ENCODE measurements at regions not wholly inside any gene's neighbourhood (a gene's known extent, or its start where the extent isn't known, plus 50 kb on each side); places are given as distances from the start of the nearest gene placed in this dataset.
"Not testable (repeated sequence)": the region's sequence is repeated elsewhere in the genome, so short reads cannot be mapped to it uniquely, and the experiment has no call there.

DNA sequence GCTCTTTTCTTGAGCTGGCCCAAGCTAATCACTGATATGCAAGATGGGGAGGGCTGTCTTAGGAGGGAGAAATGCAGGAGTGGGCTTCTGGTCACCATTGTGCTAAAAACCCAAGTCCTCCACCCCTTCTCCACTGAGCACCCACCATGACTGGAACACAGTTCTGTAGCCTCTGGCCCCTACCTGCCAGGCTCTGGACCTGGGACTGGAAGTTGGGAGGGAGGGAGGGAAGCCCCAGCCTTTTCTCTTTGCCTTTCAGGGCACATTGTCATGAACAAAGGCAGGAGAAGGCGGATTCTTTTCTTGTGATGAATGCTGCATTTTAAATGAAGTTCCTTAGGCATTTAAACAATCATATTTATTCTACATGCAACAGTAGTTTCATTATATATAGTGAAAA, 559.1 kb upstream of the TRPC7 start:
- no peak for DNase-seq

DNA sequence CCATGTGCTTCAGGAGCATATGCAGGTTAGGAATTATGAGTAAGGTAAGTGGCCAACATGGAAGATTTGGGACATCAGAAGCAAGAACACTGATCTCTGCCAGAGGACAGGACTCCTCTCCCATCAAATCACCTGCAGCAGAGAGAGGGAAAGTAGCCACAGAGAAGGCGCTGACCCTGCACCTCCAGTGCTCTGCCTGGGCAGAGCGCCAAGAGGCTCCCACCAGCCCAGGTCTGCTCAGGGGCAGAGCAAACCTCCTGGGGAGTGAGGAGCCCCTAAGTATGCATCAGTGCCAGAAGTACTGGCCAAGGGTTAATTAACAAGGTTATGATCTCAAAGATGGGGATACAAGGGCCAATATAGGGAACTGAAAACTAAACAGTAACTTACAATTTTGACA, 545.3 kb upstream of the TRPC7 start:
- DNase-seq = no peak

DNA sequence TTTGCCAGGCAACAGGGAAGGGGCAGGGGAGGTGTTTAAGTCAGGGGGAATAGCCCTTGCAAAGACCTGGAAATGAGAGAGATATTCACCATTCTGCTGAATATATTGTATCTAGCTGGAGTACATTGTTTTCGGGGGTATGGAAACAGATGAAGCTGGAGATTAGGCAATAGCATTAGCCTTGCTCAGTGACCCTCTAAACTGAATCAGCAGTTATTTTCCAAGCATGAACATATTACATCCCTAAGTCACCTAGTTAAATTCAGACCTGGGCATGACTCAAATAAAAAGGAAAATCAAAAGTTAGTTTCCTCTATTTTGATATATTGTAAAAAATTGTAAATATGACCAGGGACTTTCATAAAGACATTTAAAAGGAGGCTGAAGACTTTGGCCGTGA, 544.6 kb upstream of the TRPC7 start:
- no peak for DNase-seq

DNA sequence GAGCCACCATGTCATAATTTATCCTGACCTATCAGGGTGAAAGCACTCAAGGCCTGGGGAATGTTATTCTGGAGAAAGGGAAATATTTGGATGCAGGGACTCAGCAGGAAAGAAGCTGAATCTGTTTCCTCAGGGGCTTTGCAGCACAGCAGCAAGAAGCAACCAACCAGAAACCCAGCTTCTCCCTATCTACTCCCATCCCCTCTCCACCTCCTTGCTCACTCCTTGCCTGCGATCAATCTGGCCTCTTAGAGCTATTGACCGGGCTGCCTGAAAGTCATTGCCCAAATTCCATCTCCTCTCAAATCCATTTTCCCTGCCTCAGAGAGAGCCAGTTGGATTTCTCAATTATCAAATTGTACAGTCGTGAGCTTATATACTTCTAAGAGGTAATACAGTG, 542.0 kb upstream of the TRPC7 start:
- no peak for DNase-seq

DNA sequence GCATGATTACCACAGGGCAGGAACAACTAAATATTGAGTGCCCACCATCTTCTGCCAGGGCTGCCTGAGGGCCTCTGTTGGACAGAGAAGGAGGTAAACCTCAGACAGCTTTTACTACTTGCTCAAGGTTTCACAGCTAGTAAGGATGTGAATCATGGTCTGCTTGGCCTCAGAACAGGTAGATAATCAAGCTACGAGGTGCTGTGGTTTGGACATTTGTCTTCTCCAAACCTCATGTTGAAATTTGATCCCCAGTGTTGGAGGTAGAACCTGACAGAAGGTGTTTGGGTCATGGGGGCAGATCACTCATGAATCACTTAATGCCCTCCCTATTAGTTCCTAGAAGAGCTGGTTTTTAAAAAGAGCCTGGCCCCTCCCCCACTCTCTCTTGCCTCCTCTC, 541.2 kb upstream of the TRPC7 start:
- DNase-seq = no peak

DNA sequence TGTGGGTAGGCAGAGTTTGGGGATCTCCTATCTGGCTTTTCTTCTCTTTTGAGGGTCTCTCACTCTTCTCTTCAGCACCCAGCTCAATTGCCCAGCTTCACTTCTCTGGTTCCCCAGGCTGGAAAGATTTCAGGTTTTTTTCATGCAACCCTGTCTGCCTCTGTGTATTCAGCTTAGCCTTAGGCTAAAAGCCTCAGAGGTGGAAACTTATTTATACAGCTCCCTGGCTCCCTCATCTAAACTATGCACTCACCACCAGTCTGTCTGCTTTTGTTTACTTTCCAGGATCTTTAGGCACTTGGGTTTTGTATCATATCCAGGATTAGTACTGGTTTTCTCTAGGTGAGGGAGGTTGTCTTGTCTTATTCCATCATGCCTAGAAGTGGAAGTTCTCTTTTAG, 540.2 kb upstream of the TRPC7 start:
- DNase-seq = no peak

DNA sequence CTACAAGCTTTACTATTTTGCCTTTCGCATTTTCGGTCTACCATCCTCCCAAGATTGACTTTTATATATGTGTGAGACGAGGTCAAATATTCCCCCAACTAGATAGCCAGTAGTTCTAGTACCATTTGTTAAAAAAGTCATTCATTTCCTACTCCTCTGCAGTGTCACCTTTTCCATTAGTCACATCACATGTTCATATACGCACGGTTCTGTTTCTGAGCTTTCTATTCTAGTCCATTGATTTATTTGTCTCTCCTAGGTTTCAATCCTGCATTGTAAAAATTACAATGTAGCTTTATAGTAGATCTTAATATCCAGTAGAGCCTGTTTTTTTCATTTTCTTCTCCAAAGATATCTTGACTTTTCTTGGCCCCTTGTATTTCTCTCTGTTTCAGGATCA, 528.7 kb upstream of the TRPC7 start:
- no peak for DNase-seq

DNA sequence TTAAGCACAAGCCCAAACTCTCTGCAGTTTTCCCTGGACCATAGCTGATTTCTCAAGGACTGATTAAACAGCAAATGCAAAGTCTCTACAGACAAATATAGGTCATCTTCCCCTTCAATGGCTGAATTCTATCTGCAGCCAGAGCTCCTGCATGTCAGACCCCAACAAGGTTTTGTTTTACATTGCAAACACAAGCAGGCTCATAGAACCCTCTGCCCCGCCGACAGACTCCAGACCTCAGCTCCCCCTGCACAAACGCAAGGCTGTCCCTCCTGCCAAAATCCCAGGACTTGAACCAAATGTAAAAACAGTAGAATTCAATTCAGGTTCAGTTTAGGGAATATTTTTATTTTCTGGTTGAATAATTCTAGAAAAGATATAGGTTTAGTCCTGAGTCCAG, 526.7 kb upstream of the TRPC7 start:
- no peak for DNase-seq

DNA sequence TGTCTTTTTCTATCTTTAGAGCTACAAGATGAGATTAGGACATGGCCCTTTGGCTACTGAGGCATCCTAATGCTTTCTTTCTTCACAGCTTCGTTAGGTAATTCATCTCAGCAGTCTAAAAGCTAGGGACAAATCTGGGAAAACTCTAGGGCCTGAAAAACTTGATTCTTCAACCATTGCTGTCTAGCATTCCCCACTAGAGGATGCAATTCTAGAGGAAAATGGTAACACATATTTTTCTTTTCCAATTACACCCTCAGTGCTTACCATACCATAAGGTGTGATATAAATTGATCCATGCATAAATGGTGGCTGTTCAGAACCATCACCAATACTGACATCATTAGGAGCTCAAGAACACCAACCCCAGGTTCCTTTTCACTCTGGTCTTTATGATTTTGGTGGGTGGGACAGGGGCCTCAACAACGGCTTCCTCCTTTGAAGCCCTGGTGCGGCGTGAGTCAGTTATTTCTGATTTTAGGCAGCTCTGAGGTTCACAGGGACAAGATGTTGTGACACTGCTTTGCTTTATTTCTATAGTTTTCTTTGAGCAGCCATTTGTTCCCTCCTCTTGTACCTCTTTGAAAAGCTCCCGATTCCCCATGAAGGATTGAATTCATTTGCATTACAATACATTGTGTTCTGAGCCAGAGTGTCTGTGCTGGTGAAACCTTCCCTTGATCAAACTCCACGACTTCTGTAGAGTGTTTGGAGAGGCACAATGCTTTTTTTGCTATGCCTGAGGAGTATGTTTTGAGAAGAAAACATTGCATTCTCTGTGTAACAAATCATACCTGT, 526.0 kb upstream of the TRPC7 start:
- DNase-seq = no peak

DNA sequence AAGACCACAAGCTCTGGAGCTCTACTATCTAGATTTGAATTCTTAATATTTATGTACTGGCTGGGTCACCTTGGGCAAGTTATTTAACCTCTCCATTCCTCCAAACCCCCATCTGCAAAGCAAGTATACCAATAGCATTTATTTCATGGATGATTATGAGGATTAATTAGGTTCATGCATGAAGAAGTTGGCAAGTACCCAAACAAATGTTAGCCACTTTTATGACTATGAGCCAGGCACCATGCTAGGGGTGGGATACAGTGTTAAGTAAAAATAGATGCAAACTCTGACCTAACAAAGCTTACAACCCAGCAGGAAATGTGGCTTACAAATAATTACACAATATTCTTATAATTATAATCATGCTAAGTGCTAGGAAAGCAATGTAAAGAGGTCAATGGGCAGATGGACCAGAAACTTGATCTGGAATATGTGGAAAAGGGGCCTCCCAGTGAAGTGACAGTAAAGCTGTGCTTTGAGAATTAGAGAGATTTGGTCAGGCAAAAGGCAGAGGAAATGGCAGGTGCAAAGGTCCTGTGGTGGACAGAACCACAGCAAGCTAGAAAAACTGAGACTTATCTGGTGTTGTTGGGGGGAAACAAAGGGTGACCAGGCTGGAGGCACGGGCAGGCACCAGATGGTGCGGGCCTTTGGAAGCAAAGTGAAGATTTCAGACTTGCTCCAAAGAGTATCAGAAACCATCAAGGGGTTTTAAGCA, 525.2 kb upstream of the TRPC7 start:
- no peak for DNase-seq

DNA sequence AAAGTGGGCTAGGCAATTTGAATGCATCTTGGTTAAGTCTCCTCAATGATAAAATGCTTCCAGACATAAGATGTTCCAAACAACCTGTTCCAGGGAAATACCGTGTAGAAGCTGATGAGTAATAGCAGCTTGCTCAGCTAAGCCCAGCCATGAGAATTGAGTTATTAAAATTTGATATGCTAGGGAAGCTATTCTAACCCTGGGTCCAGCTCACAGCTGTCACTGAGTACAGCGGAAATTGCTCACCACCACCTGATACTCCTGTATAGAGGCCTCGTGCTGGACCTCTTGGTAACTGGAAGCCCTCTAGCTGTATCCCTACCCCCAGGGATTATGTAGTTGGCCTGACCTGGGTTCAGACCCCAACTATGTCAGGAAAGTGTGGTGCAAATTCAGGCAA, 521.3 kb upstream of the TRPC7 start:
- no peak for DNase-seq

DNA sequence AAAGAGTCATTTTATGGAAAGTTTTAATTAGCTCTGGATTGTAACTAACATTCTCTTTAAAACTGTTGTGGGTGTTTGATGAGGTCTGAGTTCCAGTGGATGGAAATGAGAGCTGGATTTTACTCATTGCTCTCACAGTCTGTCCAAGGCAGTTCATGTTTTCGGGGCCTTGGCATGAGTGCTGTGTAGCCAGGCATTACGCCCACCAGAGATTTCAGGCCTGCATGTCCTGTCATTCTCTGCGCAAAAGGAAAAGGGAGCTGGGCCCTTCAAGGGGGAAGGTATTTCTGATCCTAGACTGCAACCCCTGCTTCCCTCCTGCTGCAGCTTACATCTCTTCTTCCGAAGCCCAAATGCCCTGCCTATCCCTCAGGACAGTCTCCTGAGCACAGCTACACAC, 499.6 kb upstream of the TRPC7 start:
- DNase-seq = no peak

DNA sequence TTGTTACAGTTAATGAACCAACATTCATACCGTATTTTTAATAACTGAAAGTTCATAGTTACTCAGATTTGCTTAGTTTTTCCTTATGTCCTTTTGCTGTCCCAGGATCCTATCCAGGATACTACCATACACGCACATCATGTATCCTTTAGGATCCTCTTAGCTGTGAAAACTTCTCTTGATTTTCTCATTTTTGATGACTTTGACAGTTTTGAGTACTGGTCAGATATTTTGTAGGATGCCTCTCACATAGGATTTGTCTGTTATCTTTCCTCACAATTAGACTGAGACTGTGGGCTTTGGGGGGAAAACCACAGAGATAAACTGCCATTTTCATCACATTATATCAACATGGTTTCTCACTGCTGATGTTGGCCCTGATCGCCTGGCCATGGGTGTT, 491.3 kb upstream of the TRPC7 start:
- no peak for DNase-seq

DNA sequence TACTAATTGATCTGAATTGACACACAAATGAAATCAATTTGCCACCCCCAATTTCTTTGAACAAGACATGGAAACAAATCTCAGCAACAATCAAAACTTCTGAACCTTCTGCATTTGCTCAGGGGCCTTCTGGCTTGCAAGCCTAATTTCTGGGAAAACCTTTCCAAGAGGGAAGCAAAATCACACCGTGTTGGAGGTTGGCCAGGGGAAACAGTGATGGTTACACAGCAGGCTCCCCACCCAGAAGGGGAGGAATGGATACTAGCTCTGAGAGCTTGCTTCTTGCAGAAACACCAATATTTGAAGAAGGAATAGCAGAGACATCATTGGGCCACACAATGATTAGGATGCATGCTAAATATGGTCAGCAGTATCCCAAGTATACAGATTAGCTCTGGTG, 488.6 kb upstream of the TRPC7 start:
- DNase-seq = no peak

DNA sequence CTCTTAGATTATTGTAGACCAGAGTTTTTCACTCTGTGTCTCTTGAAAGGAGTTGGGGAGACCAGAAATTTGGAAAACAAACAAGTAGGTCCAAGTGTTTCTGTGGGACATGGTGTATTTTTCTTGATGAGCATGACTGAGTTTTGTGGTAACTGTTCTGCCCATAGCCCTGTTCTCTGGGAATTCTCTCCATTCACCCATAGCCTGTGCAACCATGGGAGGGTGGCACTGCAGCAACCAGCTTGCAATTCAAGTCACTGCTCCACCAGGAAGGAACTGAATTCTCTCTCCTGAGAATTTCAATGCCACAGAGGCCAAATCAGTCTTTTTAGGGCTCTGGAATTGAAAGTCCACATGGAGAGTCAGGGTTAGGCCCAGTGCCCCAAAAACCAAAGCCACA, 475.3 kb upstream of the TRPC7 start:
- DNase-seq = no peak

DNA sequence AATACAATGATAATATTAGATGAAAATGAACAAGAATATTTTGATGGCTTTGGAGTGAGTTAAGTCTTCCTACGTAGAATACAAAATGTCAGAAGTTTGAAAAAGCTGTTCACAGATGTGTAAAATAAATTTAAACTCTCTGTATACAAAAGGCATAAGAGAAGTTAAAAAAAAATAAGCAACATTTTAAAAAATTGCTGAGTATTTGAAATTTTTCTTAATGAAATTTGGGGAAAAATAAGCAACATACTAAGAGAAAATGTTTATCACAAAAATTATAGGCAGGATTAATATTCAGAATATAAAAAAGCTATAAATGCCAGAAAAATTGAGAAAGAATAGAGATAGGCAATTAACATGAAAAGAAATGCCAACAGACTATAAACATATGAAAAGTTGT, 470.7 kb upstream of the TRPC7 start:
- DNase-seq = no peak

DNA sequence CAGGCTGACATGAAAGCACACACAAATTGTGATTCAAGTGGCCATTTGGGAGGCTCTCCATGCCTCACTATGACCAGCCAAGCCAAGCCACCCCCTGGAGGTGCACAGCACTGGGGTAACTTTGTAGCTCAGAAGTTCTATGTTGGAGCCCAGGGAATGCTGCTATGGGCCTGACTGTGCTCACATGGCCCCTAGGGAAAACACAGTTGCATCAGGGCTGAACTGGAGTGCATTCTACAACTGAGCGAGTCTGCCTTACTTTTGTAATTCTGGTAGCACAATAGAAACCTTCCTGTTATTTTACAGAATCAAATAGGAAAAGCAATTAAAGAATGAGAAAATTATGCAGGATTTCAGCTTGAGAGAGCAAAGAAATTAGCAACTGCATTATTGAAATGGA, 455.5 kb upstream of the TRPC7 start:
- DNase-seq = no peak

DNA sequence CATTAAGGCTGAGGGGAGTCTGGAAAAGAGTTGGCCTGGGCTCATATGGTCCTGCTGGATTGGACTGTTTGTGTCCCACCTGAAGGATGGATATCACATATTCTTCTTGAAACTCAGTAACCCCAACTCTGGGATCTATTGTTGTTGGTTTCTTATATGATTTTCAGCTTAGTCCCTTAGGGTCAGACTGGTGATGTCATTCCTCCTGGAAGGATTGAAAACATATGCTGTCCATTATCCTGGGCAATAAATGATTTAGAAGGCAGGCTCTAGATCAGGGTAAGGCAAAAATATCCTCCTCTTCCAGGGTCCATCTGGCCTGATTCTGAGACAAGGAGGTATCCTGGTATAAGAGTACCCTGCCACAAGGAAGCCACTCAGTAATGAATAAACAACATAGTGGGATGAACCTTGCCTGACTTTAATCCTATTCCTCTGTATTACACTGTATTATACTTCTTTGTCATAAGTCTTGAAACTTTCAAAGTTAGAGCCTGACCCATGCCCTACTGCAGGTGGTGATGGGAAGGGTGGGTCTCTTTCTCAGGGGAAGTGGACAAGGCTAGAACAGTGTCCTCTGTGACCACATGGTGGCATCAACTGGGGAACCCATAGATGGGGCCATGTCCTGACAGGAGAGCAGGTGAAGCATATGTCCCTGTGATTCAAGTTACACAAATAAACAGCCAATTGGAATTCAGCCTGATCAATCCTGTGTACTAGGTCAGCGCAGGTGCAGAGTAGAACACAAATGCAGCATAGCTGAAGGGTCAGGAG, 454.4 kb upstream of the TRPC7 start:
- no peak for DNase-seq

DNA sequence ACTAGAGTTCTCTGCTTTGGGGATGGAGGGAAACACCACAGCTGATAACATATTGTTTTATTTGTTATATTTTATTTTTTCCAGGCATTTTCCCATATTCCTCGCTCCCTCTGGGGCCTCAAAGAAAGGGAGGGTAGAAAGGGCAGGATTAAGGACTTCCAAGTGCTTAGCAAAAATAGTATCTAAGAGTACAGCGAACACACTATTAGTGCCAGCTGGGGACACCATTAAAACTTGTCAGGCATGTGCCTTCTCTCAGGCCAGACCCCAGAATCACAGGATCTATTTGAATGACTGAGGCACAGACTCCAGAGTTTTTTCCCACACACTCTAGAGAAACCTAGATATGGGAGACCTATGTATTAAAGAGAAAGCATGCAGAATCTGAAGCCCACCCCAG, 451.0 kb upstream of the TRPC7 start:
- no peak for DNase-seq

DNA sequence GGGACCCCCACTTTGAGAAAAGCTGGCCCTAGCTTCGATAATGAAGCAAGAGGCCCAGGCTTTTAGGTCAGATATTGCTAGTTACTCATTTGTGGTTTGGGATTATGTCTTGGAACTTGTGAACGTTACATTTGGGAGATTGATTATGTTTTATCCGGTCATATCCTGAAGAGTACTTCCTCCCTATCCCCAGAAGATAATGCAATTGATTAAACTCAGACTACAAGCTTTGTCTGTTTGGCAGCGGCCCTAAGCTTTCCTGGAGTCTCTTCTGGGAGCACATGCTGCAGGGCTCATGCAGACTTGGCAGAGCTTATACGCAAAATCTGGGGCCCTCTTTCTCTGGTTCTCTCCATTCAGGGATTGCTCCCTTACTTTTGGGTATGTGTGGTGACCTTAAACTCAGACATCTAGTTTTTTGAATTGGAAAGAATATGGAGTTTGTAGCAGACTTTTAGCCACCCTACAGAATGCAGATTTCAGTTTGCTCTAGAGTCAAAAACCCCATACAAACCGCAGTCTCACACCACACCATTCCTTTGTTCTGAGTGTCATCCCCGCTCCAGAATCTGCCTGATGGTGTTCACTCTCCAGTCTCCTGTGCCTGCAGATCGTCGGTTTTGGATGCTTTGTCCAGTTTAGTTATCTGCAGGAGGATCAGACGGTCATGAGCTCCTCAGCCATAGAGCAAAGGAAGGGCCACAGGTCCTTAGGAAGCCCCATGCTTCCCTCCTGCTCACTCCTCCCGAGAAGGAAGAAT, 449.5 kb upstream of the TRPC7 start:
- no peak for DNase-seq

DNA sequence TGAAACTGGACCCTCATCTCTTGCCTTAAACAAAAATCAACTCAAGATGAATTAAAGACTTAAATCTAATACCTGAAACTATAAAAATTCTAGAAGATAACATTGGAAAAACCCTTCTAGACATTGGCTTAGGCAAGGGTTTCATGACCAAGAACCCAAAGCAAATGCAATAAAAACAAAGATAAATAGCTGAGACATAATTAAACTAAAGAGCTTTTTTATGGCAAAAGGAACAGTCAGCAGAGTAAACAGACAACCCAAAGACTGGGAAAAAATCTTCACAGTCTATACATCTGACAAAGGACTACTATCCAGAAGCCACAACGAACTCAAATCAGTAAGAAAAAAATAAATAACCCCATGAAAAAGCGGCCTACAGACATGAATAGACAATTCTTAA, 446.9 kb upstream of the TRPC7 start:
- not testable (repeated sequence) for DNase-seq

DNA sequence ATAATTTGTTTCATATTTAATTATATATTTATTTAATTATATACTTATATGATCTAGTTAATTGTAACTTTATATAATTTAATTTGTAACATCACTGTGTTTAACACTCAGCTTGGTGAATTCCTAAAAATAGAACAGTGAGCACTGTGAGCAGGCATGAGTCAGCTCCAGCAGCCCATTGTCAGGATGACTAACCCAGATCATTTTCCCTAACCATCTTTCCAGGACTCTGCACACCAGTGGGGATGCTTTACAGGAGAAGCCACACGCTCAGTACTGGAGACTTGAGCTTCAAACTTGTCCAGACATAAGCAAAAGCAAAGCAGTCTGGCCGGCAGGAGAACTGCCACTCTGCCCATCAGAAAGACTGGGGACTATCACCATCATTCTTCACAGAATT, 446.2 kb upstream of the TRPC7 start:
- no peak for DNase-seq

DNA sequence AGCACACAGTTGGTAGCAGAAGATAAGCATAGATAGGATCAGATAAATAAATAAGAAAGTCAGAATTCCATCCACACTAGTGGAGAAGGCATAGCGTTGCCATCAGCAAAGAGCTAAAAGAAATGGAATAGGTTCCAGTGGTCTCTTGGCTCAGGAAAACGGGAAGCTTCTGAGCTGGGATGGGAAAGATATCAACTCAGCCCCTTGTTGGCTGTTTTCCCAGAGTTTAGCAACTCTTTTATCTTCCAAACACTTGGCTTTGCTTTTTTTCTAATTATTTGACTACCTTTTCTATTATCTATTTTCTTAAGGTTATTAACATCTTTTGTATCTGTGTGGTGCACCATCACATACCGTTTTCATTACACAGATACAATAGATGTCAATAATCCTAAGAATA, 445.7 kb upstream of the TRPC7 start:
- DNase-seq = no peak
